ENCODE measurements at regions not wholly inside any gene's neighbourhood (a gene's known extent, or its start where the extent isn't known, plus 50 kb on each side); places are given as distances from the start of the nearest gene placed in this dataset.
"Not testable (repeated sequence)": the region's sequence is repeated elsewhere in the genome, so short reads cannot be mapped to it uniquely, and the experiment has no call there.

GRCh38 chr7:47093320-47094234, 488.3 kb downstream of the TNS3 start:
- in situ Hi-C loops (cut with HindIII; ENCODE audit: low sequenced_read_pairs), result loop anchor here (25.0 kb wide), 2 partner anchors 731 to 1181 kb away; partner anchors contain the start of gene IGFBP3

- in situ Hi-C loops (cut with HindIII; ENCODE audit: low sequenced_read_pairs), result loop anchor here (25.0 kb wide), 2 partner anchors 730 to 1180 kb away; partner anchors contain the start of gene IGFBP3
Measured at GRCh38 chr7:47092336-47092735, 489.6 kb downstream of the TNS3 start.

DNA sequence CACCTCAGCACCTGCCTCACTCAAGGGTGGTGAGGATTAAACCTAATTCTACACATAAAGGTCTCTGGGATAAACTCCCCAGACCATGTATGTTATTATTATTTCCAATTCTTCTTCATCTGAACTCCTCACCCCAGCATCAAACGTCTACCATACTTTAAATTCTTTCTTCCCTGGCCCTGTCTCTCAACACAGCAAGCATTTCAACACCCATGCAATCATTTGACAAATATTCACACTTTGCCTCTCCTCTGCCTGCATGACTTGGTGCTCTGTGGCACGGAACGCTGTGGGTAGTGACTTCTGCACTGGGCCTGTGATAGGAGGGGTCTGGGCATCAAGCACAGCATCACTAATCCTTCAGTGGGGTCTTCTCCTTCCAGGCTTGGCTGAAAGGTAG, 490.8 kb downstream of the TNS3 start:
- in situ Hi-C loops (cut with HindIII; ENCODE audit: low sequenced_read_pairs), result loop anchor here (25.0 kb wide), 2 partner anchors 729 to 1179 kb away; partner anchors contain the start of gene IGFBP3

DNA sequence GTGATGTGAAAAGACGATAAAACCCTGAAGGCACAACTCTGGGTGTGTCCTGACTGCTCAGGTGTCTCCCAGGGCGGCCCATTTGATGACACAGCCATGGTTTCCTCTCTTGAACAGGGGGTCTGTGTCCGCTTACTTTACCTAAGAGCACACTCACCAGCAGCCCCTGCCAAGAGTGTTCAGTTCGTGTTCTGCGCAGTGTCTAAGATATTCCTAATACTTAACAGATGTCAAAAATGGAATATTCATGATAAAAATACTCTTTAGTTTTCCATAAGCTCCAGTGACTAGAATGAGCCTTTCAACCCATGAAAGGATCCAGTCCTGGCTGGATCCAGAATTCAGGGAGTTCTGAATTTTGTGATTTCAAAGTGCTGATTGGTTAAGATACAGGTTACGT, 492.4 kb downstream of the TNS3 start:
- in situ Hi-C loops (cut with HindIII; ENCODE audit: low sequenced_read_pairs), result loop anchor here (25.0 kb wide), 2 partner anchors 727 to 1177 kb away; partner anchors contain the start of gene IGFBP3

DNA sequence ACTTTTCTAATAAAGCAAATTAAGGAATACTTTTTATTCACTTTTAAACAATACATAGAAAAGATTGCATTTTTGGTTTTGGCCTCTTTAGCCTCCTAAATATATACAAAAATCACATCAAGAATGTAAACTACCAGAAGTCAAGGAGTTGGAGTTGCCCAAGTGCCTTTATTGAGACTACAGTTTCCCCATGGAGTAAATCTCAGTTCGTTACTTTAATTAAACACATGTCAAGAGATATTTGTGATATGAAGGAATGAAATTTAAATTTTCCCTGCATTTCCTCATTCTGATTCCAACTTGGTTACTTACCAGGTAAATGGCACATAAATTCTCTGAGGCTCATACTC, 492.9 kb downstream of the TNS3 start:
- in situ Hi-C loops (cut with HindIII; ENCODE audit: low sequenced_read_pairs), result loop anchor here (25.0 kb wide), 2 partner anchors 727 to 1177 kb away; partner anchors contain the start of gene IGFBP3

GRCh38 chr7:47088329-47089067, 493.4 kb downstream of the TNS3 start:
- in situ Hi-C loops (cut with HindIII; ENCODE audit: low sequenced_read_pairs), result loop anchor here (25.0 kb wide), 2 partner anchors 726 to 1176 kb away; partner anchors contain the start of gene IGFBP3

GRCh38 chr7:47087866-47088265, 494.0 kb downstream of the TNS3 start:
- in situ Hi-C loops (cut with HindIII; ENCODE audit: low sequenced_read_pairs), result loop anchor here (25.0 kb wide), 2 partner anchors 726 to 1176 kb away; partner anchors contain the start of gene IGFBP3

- in situ Hi-C loops (cut with HindIII; ENCODE audit: low sequenced_read_pairs), result loop anchor here (25.0 kb wide), 2 partner anchors 723 to 1173 kb away; partner anchors contain the start of gene IGFBP3
Measured at GRCh38 chr7:47085491-47086275, 496.2 kb downstream of the TNS3 start.

- in situ Hi-C loops (cut with HindIII; ENCODE audit: low sequenced_read_pairs), result loop anchor here (25.0 kb wide), 2 partner anchors 721 to 1171 kb away; partner anchors contain the start of gene IGFBP3
Measured at GRCh38 chr7:47083476-47084250, 498.2 kb downstream of the TNS3 start.

- in situ Hi-C loops (cut with HindIII; ENCODE audit: low sequenced_read_pairs), result loop anchor here (25.0 kb wide), 2 partner anchors 719 to 1169 kb away; partner anchors contain the start of gene IGFBP3
Measured at GRCh38 chr7:47080816-47081215, 501.1 kb downstream of the TNS3 start.

DNA sequence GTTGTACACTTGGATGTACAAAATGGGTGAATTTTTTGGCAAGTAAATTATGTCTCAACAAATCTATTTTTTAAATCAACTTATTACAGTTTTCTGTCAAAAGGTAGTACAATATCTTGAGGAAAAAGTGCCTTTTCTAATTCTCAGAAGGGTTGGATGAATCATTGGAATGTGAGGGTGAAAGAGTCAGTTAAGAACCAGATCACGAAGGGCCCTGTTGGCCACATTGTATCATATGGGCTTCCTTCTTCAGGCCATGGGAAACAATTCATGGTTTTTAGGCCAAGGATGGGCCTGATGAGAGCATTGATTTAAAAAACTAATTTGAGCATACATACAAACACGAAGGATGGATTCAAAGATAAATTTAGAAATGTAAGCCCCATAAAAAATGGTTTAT, 503.7 kb downstream of the TNS3 start:
- in situ Hi-C loops (cut with HindIII; ENCODE audit: low sequenced_read_pairs), result loop anchor here (25.0 kb wide), 2 partner anchors 716 to 1166 kb away; partner anchors contain the start of gene IGFBP3

DNA sequence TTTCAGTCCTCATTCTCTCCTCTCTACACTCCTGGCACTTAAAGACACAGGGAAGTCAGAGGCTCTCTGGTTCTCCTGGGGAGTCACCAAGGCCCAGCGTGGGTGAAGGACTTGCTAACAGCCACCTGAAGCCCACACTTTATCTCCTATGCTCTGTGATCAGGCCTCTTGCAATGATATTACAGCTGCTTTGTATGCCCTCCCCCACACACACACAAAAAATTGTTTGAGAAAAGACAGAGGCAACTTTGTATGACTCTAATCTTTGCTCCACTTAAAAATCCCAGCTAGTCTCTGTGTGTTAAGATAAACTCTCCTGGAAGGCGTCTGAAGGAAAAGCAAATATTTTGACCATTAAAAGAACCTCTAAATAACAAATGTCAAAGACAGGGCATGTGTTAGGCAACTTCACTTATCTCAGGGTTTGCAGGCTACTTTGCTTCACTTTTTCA, 507.2 kb downstream of the TNS3 start:
- in situ Hi-C loops (cut with HindIII; ENCODE audit: low sequenced_read_pairs), result loop anchor here (25.0 kb wide), 2 partner anchors 712 to 1162 kb away; partner anchors contain the start of gene IGFBP3

DNA sequence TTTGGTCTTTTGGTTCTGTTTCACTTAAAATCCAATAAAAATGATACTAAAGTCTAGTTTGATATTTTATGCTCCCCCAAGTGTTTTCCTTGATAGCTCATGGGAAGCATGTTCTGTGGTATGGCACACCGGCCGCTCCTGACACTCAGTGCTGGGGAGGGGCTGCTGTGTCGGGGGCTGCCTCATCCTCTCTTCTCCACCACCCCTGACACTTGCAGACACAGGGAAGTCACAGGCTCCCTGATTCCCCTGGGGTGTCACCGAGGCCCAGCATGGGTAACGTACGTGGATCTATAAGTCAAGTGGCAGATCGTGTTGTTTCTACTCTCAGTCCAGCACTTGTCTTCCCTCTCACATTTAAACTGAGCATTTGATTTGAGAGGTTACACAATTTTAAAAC, 508.6 kb downstream of the TNS3 start:
- in situ Hi-C loops (cut with HindIII; ENCODE audit: low sequenced_read_pairs), result no loop called here

DNA sequence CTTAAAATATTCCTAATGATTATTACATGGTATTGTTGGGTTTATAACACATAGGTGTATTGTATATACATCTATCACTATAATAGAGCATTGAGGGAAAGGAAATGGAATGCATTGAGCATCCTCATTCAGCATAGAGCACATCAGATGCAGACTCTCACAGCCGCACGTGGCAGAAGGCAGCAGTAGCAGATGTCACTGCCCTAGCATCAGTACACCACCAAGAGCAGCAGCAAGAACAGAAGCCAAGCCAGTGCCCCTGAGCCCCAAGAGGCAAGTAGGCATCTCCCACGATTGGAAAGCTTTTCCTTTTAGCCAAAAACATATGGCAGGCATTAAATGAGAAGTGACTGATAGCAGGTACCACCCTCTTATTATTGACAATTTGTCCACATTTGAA, 510.0 kb downstream of the TNS3 start:
- in situ Hi-C loops (cut with HindIII; ENCODE audit: low sequenced_read_pairs), result no loop called here

GRCh38 chr7:47069385-47070076, 512.4 kb downstream of the TNS3 start:
- in situ Hi-C loops (cut with HindIII; ENCODE audit: low sequenced_read_pairs), result no loop called here

DNA sequence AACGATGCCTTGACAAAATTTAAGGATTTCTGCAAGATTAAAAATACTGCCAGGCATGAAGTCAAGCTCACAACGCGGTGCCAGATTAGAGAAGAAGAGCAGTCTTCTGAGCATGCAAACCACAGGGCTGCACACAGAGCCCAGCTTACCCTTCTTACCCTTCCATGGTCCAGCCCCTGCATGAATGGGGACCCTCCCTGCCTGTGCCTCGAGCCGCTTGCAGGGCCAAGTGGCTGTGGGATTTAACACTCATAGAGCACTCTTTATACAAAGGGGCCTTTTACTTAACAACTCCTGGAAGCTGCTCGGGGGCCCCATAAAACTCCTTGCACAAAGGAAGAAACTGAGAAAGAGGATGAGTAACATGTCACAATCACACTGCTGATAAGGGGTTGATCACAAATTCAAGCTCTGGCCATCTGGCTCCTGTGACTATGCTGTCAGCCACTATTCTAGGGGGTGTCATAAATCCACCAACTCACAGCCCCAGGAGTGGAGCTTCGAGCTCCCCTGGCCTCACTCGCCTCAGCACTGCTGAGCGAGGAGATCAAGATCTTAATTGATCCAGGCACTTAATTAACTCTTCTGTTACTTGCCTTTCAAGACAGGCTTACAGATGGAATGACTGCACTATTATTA, 514.8 kb downstream of the TNS3 start:
- in situ Hi-C loops (cut with HindIII; ENCODE audit: low sequenced_read_pairs), result no loop called here

DNA sequence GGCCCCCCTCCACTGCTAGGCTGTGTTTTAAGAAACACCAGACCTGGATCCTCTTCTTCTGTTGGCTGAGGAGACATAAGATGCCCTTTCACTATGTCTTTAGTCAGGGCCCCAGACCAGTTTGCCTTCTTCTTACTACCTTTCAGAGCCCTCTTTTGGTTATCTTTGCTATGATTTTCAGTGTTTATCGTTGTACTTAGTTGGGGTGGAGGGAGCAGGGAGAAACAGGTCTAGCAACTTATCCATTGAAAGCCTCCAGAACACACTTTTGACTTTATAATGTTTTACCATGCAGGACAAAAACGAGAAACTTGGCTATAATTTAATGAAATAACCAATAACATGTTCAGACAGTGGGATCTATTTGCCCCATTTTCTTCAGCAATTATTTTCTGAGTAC, 525.2 kb downstream of the TNS3 start:
- in situ Hi-C loops (cut with HindIII; ENCODE audit: low sequenced_read_pairs), result no loop called here

- in situ Hi-C loops (cut with HindIII; ENCODE audit: low sequenced_read_pairs), result not testable (repeated sequence)
Measured at GRCh38 chr7:47052541-47053208, 529.2 kb downstream of the TNS3 start.
